ENCODE measurements at regions not wholly inside any gene's neighbourhood (a gene's known extent, or its start where the extent isn't known, plus 50 kb on each side); places are given as distances from the start of the nearest gene placed in this dataset.

GRCh38 chrX:96383428-96383827 is 301.2 kb upstream of the DIAPH2 start:
- no peak for TF ChIP-seq REST (IDR thresholded peaks at IDR 0.05)
- TF ChIP-seq RFX5 (IDR thresholded peaks at IDR 0.05) = no peak
- no peak for TF ChIP-seq BCL3 (IDR thresholded peaks at IDR 0.05)
- TF ChIP-seq TP53 (CRISPR knock-in tag; IDR thresholded peaks at IDR 0.05) = no peak
- TF ChIP-seq ZFP36 (IDR thresholded peaks at IDR 0.05; ENCODE audit: borderline replicate concordance, partially characterized antibody) = no peak
- ATAC-seq = no peak
- ChIA-PET CTCF (no interaction called here), POLR2A (no interaction called here)
- no peak overlapping the region for H3K4me3 ChIP-seq
- DNase-seq (ENCODE audit: low read depth in 1 of 2, low spot score in 1 of 2) = no peak
- no peak overlapping the region for H3K4me2 ChIP-seq
- no peaks in the 10 kb centered on the region for H3K9me3 ChIP-seq
- no peaks in the 10 kb centered on the region for H3K4me1 ChIP-seq
- H3K27ac ChIP-seq = no peak overlapping the region
- FAIRE-seq = peak; percentile 43
- 49% methylated on average over 2 of the region's 2 CpGs for WGBS (ENCODE audit: missing lambda C conversion rate)

- ChIA-PET CTCF (no interaction called here), POLR2A (no interaction called here)
- TF ChIP-seq USF2 (IDR thresholded peaks at IDR 0.05) (no peak), MAFK (IDR thresholded peaks at IDR 0.05; ENCODE audit: partially characterized antibody) (peak; percentile 95)
- Histone ChIP-seq H3K4me2 (no peak overlapping the region), H3K27ac (no peak overlapping the region), H3K9me3 (no peaks in the 10 kb centered on the region), H3K4me1 (no peaks in the 10 kb centered on the region), H3K4me3 (no peak overlapping the region)
- DNase-seq (ENCODE audit: low read depth in 1 of 2, low spot score in 1 of 2) = no peak
- no peak for FAIRE-seq
- WGBS (ENCODE audit: missing lambda C conversion rate) = 34% methylated on average over 3 of the region's 3 CpGs
- no peak for ATAC-seq
These were observed 298.3 kb upstream of the DIAPH2 start for GRCh38 chrX:96386325-96386724.

GRCh38 chrX:96386981-96387380 is 297.7 kb upstream of the DIAPH2 start:
- WGBS (ENCODE audit: missing lambda C conversion rate) = 84% methylated on average over 2 of the region's 2 CpGs
- FAIRE-seq = no peak
- Histone ChIP-seq H3K9me3 (no peaks in the 10 kb centered on the region), H3K27ac (no peak overlapping the region), H3K4me3 (no peak overlapping the region), H3K4me2 (no peak overlapping the region), H3K4me1 (no peaks in the 10 kb centered on the region)
- no peak for ATAC-seq
- ChIA-PET POLR2A (no interaction called here), CTCF (no interaction called here)
- no peak for DNase-seq (ENCODE audit: low read depth in 1 of 2, low spot score in 1 of 2)
- TF ChIP-seq TFCP2L1 (CRISPR knock-in tag; IDR thresholded peaks at IDR 0.05) (no peak), HEYL (CRISPR knock-in tag; IDR thresholded peaks at IDR 0.05) (no peak), TP53 (CRISPR knock-in tag; IDR thresholded peaks at IDR 0.05) (no peak), E2F6 (IDR thresholded peaks at IDR 0.05; ENCODE audit: borderline replicate concordance, low read depth) (no peak), RNF2 (IDR thresholded peaks at IDR 0.05; ENCODE audit: borderline replicate concordance, low read depth) (no peak), PBX3 (IDR thresholded peaks at IDR 0.05) (no peak), SREBF2 (IDR thresholded peaks at IDR 0.05) (no peak), REST (IDR thresholded peaks at IDR 0.05) (no peak), ESRRA (IDR thresholded peaks at IDR 0.05; ENCODE audit: borderline replicate concordance, low read length) (no peak), ATOH8 (CRISPR knock-in tag; IDR thresholded peaks at IDR 0.05; ENCODE audit: low read depth) (no peak)
